ENCODE measurements at regions not wholly inside any gene's neighbourhood (a gene's known extent, or its start where the extent isn't known, plus 50 kb on each side); places are given as distances from the start of the nearest gene placed in this dataset.

DNA sequence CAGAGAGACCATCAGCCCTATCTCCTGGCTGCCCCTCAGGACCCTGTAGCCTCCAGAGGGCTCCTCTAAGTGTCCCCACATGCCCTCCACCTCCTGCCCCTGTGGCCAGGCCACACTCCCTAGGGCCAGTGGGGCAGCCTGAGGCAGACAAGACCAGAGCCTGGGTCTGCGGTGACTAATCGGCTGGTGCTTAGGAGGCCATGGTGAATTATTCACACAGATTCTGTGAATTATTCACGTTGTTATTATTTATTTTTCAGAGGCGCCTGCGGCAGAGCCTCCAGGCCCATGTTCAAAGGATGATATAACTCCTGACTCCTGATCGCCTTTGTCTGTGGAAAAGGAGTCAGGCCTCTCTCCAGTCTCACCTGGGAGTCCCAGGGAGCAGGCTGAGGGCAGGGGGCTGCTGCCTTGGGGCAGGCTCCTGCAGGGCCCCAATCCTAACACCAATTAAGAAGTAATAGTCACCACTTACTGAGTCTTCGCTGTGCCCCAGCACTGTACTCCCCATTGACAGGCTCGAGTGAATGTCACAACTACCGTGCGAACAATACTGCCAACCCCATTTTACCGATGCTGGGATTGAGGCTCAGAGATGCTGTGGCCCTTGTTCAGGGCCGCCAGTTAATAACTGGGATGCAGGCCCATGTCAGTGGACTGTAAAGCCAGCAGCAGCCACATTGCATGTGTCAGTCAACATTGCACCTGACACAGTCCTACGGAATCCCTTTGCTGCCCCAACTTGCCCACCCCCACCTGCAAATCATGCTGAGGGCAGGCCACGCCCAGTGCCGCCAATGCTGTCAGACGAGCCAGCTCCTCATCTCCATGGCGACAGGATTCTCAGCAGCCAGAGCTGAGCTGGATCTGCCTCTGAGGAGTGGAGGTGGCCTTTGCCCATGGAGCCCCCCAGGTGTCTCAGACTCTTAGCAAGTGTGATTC lies 94.9 kb downstream of the PCDH1 start:
- H3K4me2 ChIP-seq (ENCODE audit: low read length), result no peak overlapping the region
- H3K79me2 ChIP-seq (ENCODE audit: insufficient read depth, low read length), result no peaks in the 10 kb centered on the region
- no peaks in the 10 kb centered on the region for H3K9me2 ChIP-seq (ENCODE audit: insufficient read depth)
- ChIA-PET POLR2A (no interaction called here), CTCF (no interaction called here), RAD21 (ENCODE audit: low non-redundant PET in 1 of 2, low total read pairs in 2 of 2, uncharacterized antibody in 2 of 2, unreplicated experiment in 2 of 2) (no interaction called here)
- TF ChIP-seq SRF (IDR thresholded peaks at IDR 0.05; ENCODE audit: low read depth) (no peak), EZH2 (IDR thresholded peaks at IDR 0.05) (no peak), SIN3A (IDR thresholded peaks at IDR 0.05; ENCODE audit: low read depth) (no peak), TCF7L2 (IDR thresholded peaks at IDR 0.05; ENCODE audit: borderline replicate concordance, extremely low read depth, insufficient read depth, insufficient read length) (no peak), YY1 (IDR thresholded peaks at IDR 0.05; ENCODE audit: extremely low read depth, insufficient replicate concordance, low read depth, low read length) (no peak), ELF1 (IDR thresholded peaks at IDR 0.05; ENCODE audit: borderline replicate concordance, low read depth) (no peak), ZFX (IDR thresholded peaks at IDR 0.05) (no peak), POLR2AphosphoS5 (IDR thresholded peaks at IDR 0.05; ENCODE audit: low read depth, low read length) (no peak), RAD21 (IDR thresholded peaks at IDR 0.05; ENCODE audit: low read depth) (no peak), SP1 (IDR thresholded peaks at IDR 0.05; ENCODE audit: low read depth) (no peak), CEBPB (IDR thresholded peaks at IDR 0.05; ENCODE audit: low read depth) (no peak), POLR2A (IDR thresholded peaks at IDR 0.05; ENCODE audit: borderline replicate concordance, extremely low read depth, insufficient read depth, insufficient read length) (no peak), EGR1 (IDR thresholded peaks at IDR 0.05; ENCODE audit: low read depth) (no peak), FOSL1 (IDR thresholded peaks at IDR 0.05; ENCODE audit: low read depth) (no peak), REST (IDR thresholded peaks at IDR 0.05; ENCODE audit: low read depth) (no peak), ZNF274 (IDR thresholded peaks at IDR 0.05; ENCODE audit: low read depth, low read length) (no peak), JUND (IDR thresholded peaks at IDR 0.05) (no peak)
- TF ChIP-seq, protein P1, sequence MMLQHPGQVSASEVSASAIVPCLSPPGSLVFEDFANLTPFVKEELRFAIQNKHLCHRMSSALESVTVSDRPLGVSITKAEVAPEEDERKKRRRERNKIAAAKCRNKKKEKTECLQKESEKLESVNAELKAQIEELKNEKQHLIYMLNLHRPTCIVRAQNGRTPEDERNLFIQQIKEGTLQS (IDR thresholded peaks at IDR 0.05), result no peak
- ATAC-seq (no peak), DNase-seq (ENCODE audit: low read depth, low spot score) (no peak)
- H3K9ac ChIP-seq (ENCODE audit: low read length), result no peak overlapping the region
- no peak overlapping the region for H2AFZ ChIP-seq (ENCODE audit: low read depth, low read length, poor library complexity, severe bottlenecking)
- BruUV-seq (replicated peaks), result no TSS peak
- no peaks in the 10 kb centered on the region for H3K36me3 ChIP-seq (ENCODE audit: control insufficient read depth in 1 of 2, insufficient read depth in 2 of 2, low read length in 2 of 2)
- intact Hi-C loops (cut with micrococcal nuclease), result no loop called here
- H4K20me1 ChIP-seq (ENCODE audit: insufficient read depth), result no peaks in the 10 kb centered on the region
- H3K4me3 ChIP-seq (replicated peaks in 1 of 2; ENCODE audit: low read depth in 1 of 2, low read length in 2 of 2), result no peak overlapping the region
- peaks cover 4% of the 10 kb centered on the region; the same call in 1 of the 2 replicates for H3K27me3 ChIP-seq (ENCODE audit: insufficient read depth, low read length)
- no peaks in the 10 kb centered on the region for H3K9me3 ChIP-seq (ENCODE audit: control insufficient read depth in 1 of 2, insufficient read depth in 1 of 2, low read depth in 1 of 2, low read length in 2 of 2)
- H3K27ac ChIP-seq (ENCODE audit: low read depth, low read length), result no peak overlapping the region
- H3K4me1 ChIP-seq (ENCODE audit: control insufficient read depth in 1 of 2, insufficient read depth in 2 of 2, low read length in 2 of 2), result peaks cover 5 to 18% of the 10 kb centered on the region in 2 experiments

Measured in HCT116 (cell line).